IMR-90 (cell line): ENCODE measurements at regions not wholly inside any gene's neighbourhood (a gene's known extent, or its start where the extent isn't known, plus 50 kb on each side); places are given as distances from the start of the nearest gene placed in this dataset.

Experiments used
- ATAC-seq: fragments of 200-7000 bp; cut with Tn5 transposase; 2 replicates; pipeline ENCODE4 v1.9.1; 2020; ENCODE audit warnings: low read depth, mild to moderate bottlenecking, moderate library complexity
- BruUV-seq: library from RNA; stranded (reverse); fragments of 400-500 nt; replicated peaks from 2 replicates; lab custom pipeline; 2021; lab: Mats Ljungman, UMichigan
- CTCF ChIA-PET: fragments of 300-600 bp; formaldehyde crosslinking; extraction: SDS; loops from one replicate; lab custom pipeline; 2021; ENCODE audit warnings: antibody characterized with exemption; lab: Yijun Ruan, JAX
- POLR2A ChIA-PET: fragments of 300-600 bp; sonication (Branson Sonifier 250); formaldehyde crosslinking; loops from one replicate; lab custom pipeline; 2022; ENCODE audit warnings: antibody characterized with exemption; ENCODE audit not compliant: unreplicated experiment; lab: Charles Lee
- DNase-seq: peaks from one replicate; pipeline ENCODE4 v3.0.0; 2013
- H2AFZ ChIP-seq: replicated peaks from 2 replicates; pipeline ENCODE3; 2013; ENCODE audit warnings: low read length, mild to moderate bottlenecking; ENCODE audit not compliant: poor library complexity
- H2AK5ac ChIP-seq: 2 replicates; pipeline ENCODE4 v1.6.1; 2013; ENCODE audit warnings: low read depth, low read length, inconsistent platforms
- H2AK9ac ChIP-seq: replicated peaks from 2 replicates; pipeline ENCODE3; 2013; ENCODE audit warnings: mild to moderate bottlenecking, low read depth, low read length, moderate library complexity; ENCODE audit not compliant: poor library complexity
- H2BK120ac ChIP-seq: 2 replicates; pipeline ENCODE4 v1.6.1; 2013; ENCODE audit warnings: low read depth, low read length, inconsistent platforms
- H2BK15ac ChIP-seq: 3 replicates; pipeline ENCODE4 v1.6.1; 2013; ENCODE audit warnings: low read depth, low read length, inconsistent platforms
- H2BK20ac ChIP-seq: 2 replicates; pipeline ENCODE4 v1.6.1; 2013; ENCODE audit warnings: low read depth, mild to moderate bottlenecking, inconsistent platforms, low read length, moderate library complexity
- H2BK5ac ChIP-seq: 2 replicates; pipeline ENCODE4 v1.6.1; 2013; ENCODE audit warnings: mild to moderate bottlenecking, low read depth, low read length, inconsistent platforms; ENCODE audit not compliant: poor library complexity, severe bottlenecking
- H3K14ac ChIP-seq: replicated peaks from 2 replicates; pipeline ENCODE4 v1.6.1; 2013; ENCODE audit warnings: low read depth, low read length, inconsistent platforms
- H3K18ac ChIP-seq: 2 replicates; pipeline ENCODE4 v1.6.1; 2013; ENCODE audit warnings: low read depth, low read length, control low read depth
- H3K23ac ChIP-seq: 2 replicates; pipeline ENCODE4 v1.6.1; 2013; ENCODE audit warnings: low read depth, low read length, inconsistent platforms
- H3K27ac ChIP-seq: 2 replicates; pipeline ENCODE4 v1.5.1; 2013; ENCODE audit warnings: mild to moderate bottlenecking, control low read depth, low read length; ENCODE audit not compliant: insufficient read depth
- H3K27me3 ChIP-seq: 2 replicates; pipeline ENCODE4 v1.6.1; 2013; ENCODE audit warnings: low read length; ENCODE audit not compliant: control insufficient read depth, insufficient read depth
- H3K36me3 ChIP-seq: 2 replicates; pipeline ENCODE4 v1.6.1; 2013; ENCODE audit warnings: low read length, mixed read lengths; ENCODE audit not compliant: control insufficient read depth, insufficient read depth
- H3K4ac ChIP-seq: 2 replicates; pipeline ENCODE4 v1.6.1; 2013; ENCODE audit warnings: low read depth, low read length, inconsistent platforms
- H3K4me1 ChIP-seq: 2 replicates; pipeline ENCODE4 v1.6.1; 2013; ENCODE audit warnings: low read length, mixed read lengths; ENCODE audit not compliant: control insufficient read depth, insufficient read depth
- H3K4me2 ChIP-seq: 2 replicates; pipeline ENCODE4 v1.6.1; 2013; ENCODE audit warnings: low read depth, mild to moderate bottlenecking, control low read depth, low read length, moderate library complexity
- H3K4me3 ChIP-seq: 2 replicates; pipeline ENCODE4 v1.5.1; 2013; ENCODE audit warnings: low read depth, mild to moderate bottlenecking, control low read depth, low read length, moderate library complexity; ENCODE audit not compliant: insufficient read depth
- H3K56ac ChIP-seq: 2 replicates; pipeline ENCODE4 v1.6.1; 2013; ENCODE audit warnings: low read length, inconsistent platforms; ENCODE audit not compliant: insufficient read depth; ENCODE audit errors: extremely low read depth
- H3K79me1 ChIP-seq, 2 experiments: 2 replicates each; pipeline ENCODE4 v1.6.1; 2013; ENCODE audit warnings: low read length in 2 of 2, inconsistent platforms in 1 of 2, low read depth in 1 of 2
- H3K9ac ChIP-seq: 2 replicates; pipeline ENCODE4 v1.6.1; 2013; ENCODE audit warnings: low read depth, low read length, control low read depth
- H3K9me1 ChIP-seq: 2 replicates; pipeline ENCODE4 v1.6.1; 2013; ENCODE audit warnings: low read length, inconsistent platforms; ENCODE audit not compliant: insufficient read depth
- H3K9me3 ChIP-seq: 2 replicates; pipeline ENCODE4 v1.6.1; 2013; ENCODE audit warnings: low read length; ENCODE audit not compliant: control insufficient read depth, insufficient read depth
- H4K20me1 ChIP-seq: 2 replicates; pipeline ENCODE4 v1.6.1; 2013; ENCODE audit warnings: low read length, inconsistent platforms; ENCODE audit not compliant: insufficient read depth
- H4K5ac ChIP-seq: 2 replicates; pipeline ENCODE4 v1.6.1; 2013; ENCODE audit warnings: mild to moderate bottlenecking, low read depth, low read length, control low read depth
- H4K8ac ChIP-seq, 2 experiments: 2 replicates each; pipeline ENCODE4 v1.6.1; 2013; ENCODE audit warnings: low read depth in 2 of 2, low read length in 2 of 2, control low read depth in 1 of 2, inconsistent platforms in 1 of 2
- H4K91ac ChIP-seq: 2 replicates; pipeline ENCODE4 v1.6.1; 2013; ENCODE audit warnings: low read depth, low read length, inconsistent platforms; ENCODE audit not compliant: insufficient read depth
- BHLHE40 ChIP-seq: fragments of 150-350 bp; IDR thresholded peaks from 2 replicates; pipeline ENCODE4 v1.6.1; 2016; ENCODE audit warnings: mild to moderate bottlenecking, low read depth, low read length
- CHD1 ChIP-seq: IDR thresholded peaks from 2 replicates; pipeline ENCODE4 v1.6.1; 2012; ENCODE audit warnings: low read depth, low read length, improper control_type of control experiment
- MAFK ChIP-seq: IDR thresholded peaks from 2 replicates; pipeline ENCODE4 v1.6.1; 2012; ENCODE audit warnings: low read depth, low read length, improper control_type of control experiment
- NFE2L2 ChIP-seq: fragments of 150-350 bp; IDR thresholded peaks from 2 replicates; pipeline ENCODE4 v1.6.1; 2016; ENCODE audit warnings: low read depth, mild to moderate bottlenecking, low read length
- WGBS, 2 experiments: methylation state at CpG; one replicate each; pipeline versions ENCODE4 v1.1.5 to v1.1.7; 2013; ENCODE audit warnings: missing lambda C conversion rate in 2 of 2; ENCODE audit not compliant: insufficient read length in 1 of 2; ENCODE audit errors: extremely low coverage in 2 of 2; 5-methylcytosine and 5-hydroxymethylcytosine counted together
- dilution Hi-C: fragments of 300-500 bp; cut with HindIII; formaldehyde crosslinking; loops from one replicate; pipeline ENCODE4 v1.14.3; 2018; ENCODE audit warnings: low sequenced_read_pairs; ENCODE audit not compliant: unreplicated experiment
- in situ Hi-C: fragments of 300-500 bp; cut with MboI; formaldehyde crosslinking; loops from 3 replicates; pipeline ENCODE4 v1.14.3; 2019; ENCODE audit warnings: low sequenced_read_pairs, inconsistent platforms, mixed read lengths
- intact Hi-C: fragments of 100-400 bp; cut with micrococcal nuclease; formaldehyde crosslinking; loops from 2 replicates; pipeline ENCODE4 v1.10.0; 2022
- TF ChIP-seq, protein P1 (sequence below): fragments of 150-350 bp; IDR thresholded peaks from 2 replicates; pipeline ENCODE4 v1.6.1; 2016; ENCODE audit warnings: low read depth, mild to moderate bottlenecking, low read length, moderate library complexity, borderline replicate concordance

DNA sequence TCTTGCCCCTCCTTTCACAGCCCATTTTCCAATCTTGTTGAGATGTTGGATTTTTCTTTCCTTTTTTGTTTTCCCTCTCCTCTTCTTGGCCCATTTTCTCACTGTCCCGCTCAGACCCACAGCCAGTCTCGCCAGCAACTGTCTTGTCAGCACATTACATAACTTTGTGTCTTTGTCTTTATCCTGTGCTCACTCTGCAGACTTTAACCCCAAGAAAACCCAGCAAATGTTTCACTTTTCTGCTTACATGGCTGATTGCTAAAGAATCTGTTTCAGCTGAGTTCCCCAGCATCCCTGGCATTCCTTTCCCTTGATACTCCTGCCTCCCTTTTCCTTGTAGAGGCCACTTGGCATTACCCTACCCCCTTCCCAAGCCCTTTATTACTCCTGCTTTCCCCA lies 74.6 kb downstream of the ZNF648 start:
- no peak overlapping the region for H4K8ac ChIP-seq
- no peak overlapping the region for H2BK120ac ChIP-seq
- H3K18ac ChIP-seq = no peak overlapping the region
- H2AFZ ChIP-seq = no peak overlapping the region
- no peaks in the 10 kb centered on the region for H3K9me1 ChIP-seq
- H2AK5ac ChIP-seq = no peak overlapping the region
- ATAC-seq = no peak
- H3K9ac ChIP-seq = no peak overlapping the region
- no peak overlapping the region for H3K14ac ChIP-seq
- H4K20me1 ChIP-seq = no peaks in the 10 kb centered on the region
- no peak overlapping the region for H2AK9ac ChIP-seq
- H3K4ac ChIP-seq = no peak overlapping the region
- ChIA-PET POLR2A (no interaction called here), CTCF (no interaction called here)
- dilution Hi-C loops (no loop called here), in situ Hi-C loops (no loop called here), intact Hi-C loops (no loop called here)
- H3K9me3 ChIP-seq = peaks cover 3% of the 10 kb centered on the region
- H4K91ac ChIP-seq = no peak overlapping the region
- no peaks in the 10 kb centered on the region for H3K79me1 ChIP-seq
- no peak overlapping the region for H4K5ac ChIP-seq
- BruUV-seq = no TSS peak
- H3K23ac ChIP-seq = no peak overlapping the region
- H2BK5ac ChIP-seq = no peak overlapping the region
- no peak overlapping the region for H3K27ac ChIP-seq
- no peak overlapping the region for H2BK20ac ChIP-seq
- no peaks in the 10 kb centered on the region for H3K27me3 ChIP-seq
- no peak overlapping the region for H3K56ac ChIP-seq
- no peak overlapping the region for H3K4me3 ChIP-seq
- no peaks in the 10 kb centered on the region for H3K36me3 ChIP-seq
- DNase-seq = no peak
- no peak overlapping the region for H3K4me2 ChIP-seq
- no peaks in the 10 kb centered on the region for H3K4me1 ChIP-seq
- WGBS, 2 experiments = 7% methylated on average over 2 of the region's 2 CpGs; no CpG with 5 or more reads in 1 of the 2 experiments
- no peak for TF ChIP-seq CHD1
- no peak for TF ChIP-seq NFE2L2
- TF ChIP-seq BHLHE40 = no peak
- TF ChIP-seq MAFK = peak; percentile 25; the same call in 1 of the 2 replicates
- TF ChIP-seq, protein P1, sequence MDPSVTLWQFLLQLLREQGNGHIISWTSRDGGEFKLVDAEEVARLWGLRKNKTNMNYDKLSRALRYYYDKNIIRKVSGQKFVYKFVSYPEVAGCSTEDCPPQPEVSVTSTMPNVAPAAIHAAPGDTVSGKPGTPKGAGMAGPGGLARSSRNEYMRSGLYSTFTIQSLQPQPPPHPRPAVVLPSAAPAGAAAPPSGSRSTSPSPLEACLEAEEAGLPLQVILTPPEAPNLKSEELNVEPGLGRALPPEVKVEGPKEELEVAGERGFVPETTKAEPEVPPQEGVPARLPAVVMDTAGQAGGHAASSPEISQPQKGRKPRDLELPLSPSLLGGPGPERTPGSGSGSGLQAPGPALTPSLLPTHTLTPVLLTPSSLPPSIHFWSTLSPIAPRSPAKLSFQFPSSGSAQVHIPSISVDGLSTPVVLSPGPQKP = no peak
- H2BK15ac ChIP-seq = no peak overlapping the region
